Small intestine (tissue), 7 donors: ENCODE measurements at regions not wholly inside any gene's neighbourhood (a gene's known extent, or its start where the extent isn't known, plus 50 kb on each side); places are given as distances from the start of the nearest gene placed in this dataset.

Experiments used
- DNase-seq, 2 donors: peaks; one replicate each; pipeline versions ENCODE4 v3.0.0 to v3.0.0-alpha.2; 2013
- FAIRE-seq: peaks from 2 replicates; lab custom pipeline; 2012; peaks lifted over from hg19 to GRCh38; lab: Jason Lieb, UNC
- H3K27ac ChIP-seq, 3 donors: one replicate each; pipeline ENCODE4 v1.5.1; 2013; ENCODE audit warnings: low read length in 2 of 3, mild to moderate bottlenecking in 2 of 3, control low read depth in 1 of 3, inconsistent platforms in 1 of 3, low read depth in 1 of 3, moderate library complexity in 1 of 3
- H3K27me3 ChIP-seq, 3 donors: one replicate each; pipeline ENCODE4 v1.6.1; 2013; ENCODE audit warnings: low read length in 3 of 3, inconsistent platforms in 1 of 3; ENCODE audit not compliant: control insufficient read depth in 3 of 3, insufficient read depth in 3 of 3
- H3K36me3 ChIP-seq, 3 donors: one replicate each; pipeline ENCODE4 v1.6.1; 2013; ENCODE audit warnings: low read length in 3 of 3, inconsistent platforms in 1 of 3, low read depth in 1 of 3, mild to moderate bottlenecking in 1 of 3, moderate library complexity in 1 of 3; ENCODE audit not compliant: control insufficient read depth in 3 of 3, insufficient read depth in 2 of 3
- H3K4me1 ChIP-seq, 3 donors: one replicate each; pipeline ENCODE4 v1.6.1; 2013; ENCODE audit warnings: low read length in 2 of 3, inconsistent platforms in 1 of 3, low read depth in 1 of 3, mild to moderate bottlenecking in 1 of 3, moderate library complexity in 1 of 3; ENCODE audit not compliant: control insufficient read depth in 3 of 3, insufficient read depth in 2 of 3
- H3K4me3 ChIP-seq, 3 donors: one replicate each; pipeline ENCODE4 v1.5.1; 2013; ENCODE audit warnings: low read length in 3 of 3, control low read depth in 1 of 3, inconsistent platforms in 1 of 3, low read depth in 1 of 3, mild to moderate bottlenecking in 1 of 3, moderate library complexity in 1 of 3
- H3K9me3 ChIP-seq, 2 donors: one replicate each; pipeline ENCODE4 v1.6.1; 2013; ENCODE audit warnings: low read depth in 1 of 2, low read length in 1 of 2; ENCODE audit not compliant: control insufficient read depth in 2 of 2, insufficient read depth in 1 of 2
- WGBS, 3 donors: extraction: QIAGEN DNeasy Blood & Tissue Kit; methylation state at CpG; one replicate each; pipeline ENCODE4 v1.1.7; 2013; 5-methylcytosine and 5-hydroxymethylcytosine counted together
- donor health status: healthy with polysubstance abuse.
- donor health status: control.
- donor health status: control.
- donor health status: Bipolar disorder and iron deficiency.
- donor health status: healthy.

GRCh38 chr7:155225095-155225494 is 72.6 kb upstream of the INSIG1 start:
- Histone ChIP-seq H3K36me3 (no peaks in the 10 kb centered on the region), H3K27ac (no peak overlapping the region), H3K4me1 (peaks cover 0 to 6% (median 4%) of the 10 kb centered on the region in 3 donors), H3K4me3 (no peak overlapping the region), H3K9me3 (no peaks in the 10 kb centered on the region), H3K27me3 (no peaks in the 10 kb centered on the region)
- no peak for FAIRE-seq
- 66 to 78% (median 75%) methylated on average over 11 of the region's 11 CpGs for WGBS, 3 donors
- DNase-seq: no peak

- FAIRE-seq: no peak
- no peak overlapping the region for H3K4me3 ChIP-seq
- H3K36me3 ChIP-seq: no peaks in the 10 kb centered on the region
- 91 to 93% (median 91%) methylated on average over 14 of the region's 14 CpGs for WGBS, 3 donors
- H3K4me1 ChIP-seq: peaks cover 0 to 6% (median 4%) of the 10 kb centered on the region in 3 donors
- no peak for DNase-seq
- no peak overlapping the region for H3K27ac ChIP-seq
- no peaks in the 10 kb centered on the region for H3K9me3 ChIP-seq
- no peaks in the 10 kb centered on the region for H3K27me3 ChIP-seq
These were observed 72.2 kb upstream of the INSIG1 start for GRCh38 chr7:155225516-155225915.

DNA sequence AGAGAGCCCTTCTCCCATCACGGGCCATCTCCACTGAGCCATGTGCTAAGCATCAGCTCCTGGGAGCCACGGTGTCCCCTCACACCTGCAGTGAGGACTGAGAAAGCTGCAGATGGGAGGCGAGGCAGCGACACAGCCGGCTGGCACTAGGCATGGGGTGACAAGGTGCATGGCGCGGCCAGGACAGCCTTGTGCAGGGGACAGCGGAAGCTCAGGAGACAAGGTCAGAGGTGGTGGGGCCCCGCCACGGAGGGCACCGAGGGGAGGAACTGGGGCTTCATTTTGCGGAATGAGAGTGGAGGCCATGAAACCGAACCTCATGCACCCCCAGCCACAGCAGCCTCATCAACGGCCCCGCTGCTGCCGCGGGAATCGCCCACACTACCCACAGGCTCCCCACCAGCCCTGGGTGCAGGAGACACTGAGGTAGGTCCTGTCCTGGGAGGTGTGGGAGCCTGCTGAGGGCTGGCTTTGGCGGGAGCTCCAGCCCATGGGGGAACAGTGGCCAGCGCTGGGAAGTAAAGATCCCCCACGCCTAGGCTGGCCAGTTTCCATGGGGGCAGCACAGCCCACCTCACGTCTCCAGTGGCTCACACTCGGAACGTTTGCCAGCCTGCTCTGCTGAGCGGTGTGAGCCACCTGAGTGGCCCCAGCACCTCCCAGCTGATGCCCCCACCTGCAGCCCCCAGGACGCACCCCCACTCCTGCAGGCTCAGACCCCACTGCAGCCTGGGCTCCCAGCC is 71.2 kb upstream of the INSIG1 start:
- DNase-seq (no peak), FAIRE-seq (no peak)

GRCh38 chr7:155227004-155227787 is 70.5 kb upstream of the INSIG1 start:
- 77 to 81% (median 81%) methylated on average over 27 of the region's 27 CpGs for WGBS, 3 donors
- no peaks in the 10 kb centered on the region for H3K27me3 ChIP-seq
- FAIRE-seq: no peak
- no peak overlapping the region for H3K4me3 ChIP-seq
- H3K4me1 ChIP-seq: peaks cover 0 to 4% (median 3%) of the 10 kb centered on the region in 3 donors
- no peaks in the 10 kb centered on the region for H3K9me3 ChIP-seq
- H3K36me3 ChIP-seq: no peaks in the 10 kb centered on the region
- DNase-seq: no peak
- H3K27ac ChIP-seq: no peak overlapping the region

More for the DNA sequence above, 71.2 kb upstream of the INSIG1 start:
- Histone ChIP-seq H3K36me3 (no peaks in the 10 kb centered on the region), H3K4me1 (peaks cover 0 to 6% (median 4%) of the 10 kb centered on the region in 3 donors), H3K27ac (no peak overlapping the region), H3K27me3 (no peaks in the 10 kb centered on the region), H3K9me3 (no peaks in the 10 kb centered on the region), H3K4me3 (no peak overlapping the region)
- 80 to 88% (median 86%) methylated on average over 26 of the region's 26 CpGs for WGBS, 3 donors

- no peak overlapping the region for H3K27ac ChIP-seq
- H3K9me3 ChIP-seq: no peaks in the 10 kb centered on the region
- DNase-seq (no peak), FAIRE-seq (no peak)
- no peaks in the 10 kb centered on the region for H3K27me3 ChIP-seq
- H3K36me3 ChIP-seq: no peaks in the 10 kb centered on the region
- no peak overlapping the region for H3K4me3 ChIP-seq
- 86 to 93% (median 90%) methylated on average over 22 of the region's 22 CpGs for WGBS, 3 donors
- peaks cover 0 to 4% (median 3%) of the 10 kb centered on the region in 3 donors for H3K4me1 ChIP-seq
These were observed 69.8 kb upstream of the INSIG1 start for GRCh38 chr7:155227788-155228458.

DNA sequence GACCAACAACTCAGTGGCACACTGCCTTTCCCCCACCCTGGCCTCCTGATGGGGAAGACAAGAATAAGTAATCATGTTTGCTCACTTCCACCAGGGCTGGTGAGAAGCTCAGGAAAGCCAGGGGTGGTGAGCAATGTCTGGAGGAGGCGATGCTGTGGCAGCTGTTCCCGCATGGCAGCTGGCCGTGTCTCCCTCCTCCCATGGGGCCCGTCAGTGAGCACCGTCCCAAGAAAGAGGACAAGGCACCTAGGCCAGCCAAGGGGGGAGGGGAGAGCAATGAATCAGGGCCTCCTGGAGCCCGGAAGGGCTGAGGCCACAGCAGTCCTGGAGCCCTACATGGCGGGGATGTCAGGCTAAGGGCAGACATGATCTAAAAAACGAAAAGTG is 69.2 kb upstream of the INSIG1 start:
- H3K9me3 ChIP-seq: no peaks in the 10 kb centered on the region

GRCh38 chr7:155228894-155229293 is 68.8 kb upstream of the INSIG1 start:
- no peak for FAIRE-seq
- 91 to 94% (median 94%) methylated on average over 9 of the region's 9 CpGs for WGBS, 3 donors
- Histone ChIP-seq H3K4me3 (no peak overlapping the region), H3K4me1 (peaks cover 0 to 7% (median 5%) of the 10 kb centered on the region in 3 donors), H3K9me3 (no peaks in the 10 kb centered on the region), H3K27ac (no peak overlapping the region), H3K27me3 (no peaks in the 10 kb centered on the region), H3K36me3 (no peaks in the 10 kb centered on the region)
- no peak for DNase-seq

More for the DNA sequence above, 69.2 kb upstream of the INSIG1 start:
- Histone ChIP-seq H3K27me3 (no peaks in the 10 kb centered on the region), H3K36me3 (no peaks in the 10 kb centered on the region), H3K4me3 (no peak overlapping the region), H3K4me1 (peaks cover 0 to 4% (median 4%) of the 10 kb centered on the region in 3 donors), H3K27ac (no peak overlapping the region)
- 81 to 90% (median 81%) methylated on average over 7 to 8 of the region's 8 CpGs for WGBS, 3 donors
- no peak for DNase-seq
- no peak for FAIRE-seq

GRCh38 chr7:155229548-155230168 is 68.0 kb upstream of the INSIG1 start:
- Histone ChIP-seq H3K4me3 (no peak overlapping the region), H3K27me3 (no peaks in the 10 kb centered on the region), H3K27ac (no peak overlapping the region), H3K4me1 (peaks cover 0 to 11% (median 2%) of the 10 kb centered on the region in 3 donors), H3K36me3 (no peaks in the 10 kb centered on the region), H3K9me3 (no peaks in the 10 kb centered on the region)
- no peak for DNase-seq
- no peak for FAIRE-seq
- 84 to 87% (median 84%) methylated on average over 14 of the region's 14 CpGs for WGBS, 3 donors
